Panc1 (cell line): ENCODE measurements at regions not wholly inside any gene's neighbourhood (a gene's known extent, or its start where the extent isn't known, plus 50 kb on each side); places are given as distances from the start of the nearest gene placed in this dataset.

ENCODE experiments used
- CTCF ChIP-seq: fragments of 450-650 bp; IDR thresholded peaks from 2 replicates; pipeline ENCODE4 v1.5.1; 2017; ENCODE audit warnings: mild to moderate bottlenecking
- POLR2AphosphoS5 ChIP-seq: IDR thresholded peaks from 2 replicates; pipeline ENCODE4 v1.6.1; 2012; ENCODE audit warnings: mild to moderate bottlenecking, low read depth, low read length, moderate library complexity
- REST ChIP-seq, 2 experiments: IDR thresholded peaks; 2 replicates each; pipeline ENCODE4 v1.6.1; 2011 to 2012; ENCODE audit warnings: low read depth in 2 of 2, control low read depth in 1 of 2, low read length in 1 of 2, mild to moderate bottlenecking in 1 of 2, moderate library complexity in 1 of 2; ENCODE audit not compliant: insufficient read depth in 1 of 2

GRCh38 chr14:34094384-34094783, 143.5 kb upstream of the EGLN3 start:
- TF ChIP-seq CTCF, result no peak
- no peak for TF ChIP-seq POLR2AphosphoS5
- TF ChIP-seq REST (IDR thresholded peaks at IDR 0.05; ENCODE audit: insufficient read depth in 1 of 2, low read depth in 2 of 2, low read length in 1 of 2), result no peak
